HepG2 (cell line): ENCODE measurements at regions not wholly inside any gene's neighbourhood (a gene's known extent, or its start where the extent isn't known, plus 50 kb on each side); places are given as distances from the start of the nearest gene placed in this dataset.

Experiments
- CTCF ChIP-seq: sonication (generic); formaldehyde crosslinking; IDR thresholded peaks from 2 replicates; pipeline ENCODE4 v1.5.0; 2020; ENCODE audit warnings: mild to moderate bottlenecking, missing genetic modification reagents, moderate library complexity
- MAFF ChIP-seq: IDR thresholded peaks from 2 replicates; pipeline ENCODE4 v1.6.1; 2011; ENCODE audit warnings: low read depth, low read length, improper control_type of control experiment
- POLR2A ChIP-seq, 2 experiments: IDR thresholded peaks; 2 replicates each; pipeline ENCODE4 v1.6.1; 2011; ENCODE audit warnings: low read depth in 2 of 2, low read length in 2 of 2, mild to moderate bottlenecking in 1 of 2, moderate library complexity in 1 of 2; ENCODE audit not compliant: insufficient read depth in 1 of 2

- TF ChIP-seq CTCF (no peak), MAFF (no peak), POLR2A (IDR thresholded peaks at IDR 0.05; ENCODE audit: insufficient read depth in 1 of 2, low read depth in 2 of 2, low read length in 2 of 2) (no peak)
Observed at GRCh38 chr10:107583974-107584373, 419.5 kb upstream of the SORCS1 start.
